OCI-LY1 (cell line): ENCODE measurements at regions not wholly inside any gene's neighbourhood (a gene's known extent, or its start where the extent isn't known, plus 50 kb on each side); places are given as distances from the start of the nearest gene placed in this dataset.

Source experiments
- EZH2 ChIP-seq: fragments of 200-600 bp; sonication (generic), shearing (Covaris generic); IDR thresholded peaks from 2 replicates; pipeline ENCODE4 v1.8.0; 2017; ENCODE audit warnings: borderline replicate concordance, mixed run types, mild to moderate bottlenecking, antibody characterized with exemption, low read length, moderate library complexity, mixed read lengths
- TF ChIP-seq, protein P1 (sequence below): fragments of 200-600 bp; sonication (generic), shearing (Covaris generic); IDR thresholded peaks from 2 replicates; pipeline ENCODE4 v1.5.1; 2017; ENCODE audit warnings: mild to moderate bottlenecking, antibody characterized with exemption, low read length, moderate library complexity, mixed read lengths

DNA sequence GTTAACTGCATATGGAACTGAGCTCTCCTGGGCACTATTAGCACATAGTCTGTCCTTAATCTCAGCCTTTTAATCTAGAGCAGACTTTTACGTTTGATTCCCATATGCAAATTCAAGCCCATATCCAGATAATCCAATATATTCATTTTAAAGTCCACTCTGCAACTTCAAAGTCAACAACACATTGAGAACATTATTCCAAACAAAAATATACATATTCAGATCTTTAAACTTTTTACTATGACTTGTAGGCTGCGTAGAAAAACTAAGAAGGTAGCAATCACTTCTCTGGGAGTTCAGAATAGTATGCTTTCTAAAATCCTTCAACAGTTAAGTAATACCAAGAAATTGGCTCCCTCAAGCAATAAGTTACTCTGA is 499.4 kb downstream of the SPATA31D1 start:
- TF ChIP-seq, protein P1, sequence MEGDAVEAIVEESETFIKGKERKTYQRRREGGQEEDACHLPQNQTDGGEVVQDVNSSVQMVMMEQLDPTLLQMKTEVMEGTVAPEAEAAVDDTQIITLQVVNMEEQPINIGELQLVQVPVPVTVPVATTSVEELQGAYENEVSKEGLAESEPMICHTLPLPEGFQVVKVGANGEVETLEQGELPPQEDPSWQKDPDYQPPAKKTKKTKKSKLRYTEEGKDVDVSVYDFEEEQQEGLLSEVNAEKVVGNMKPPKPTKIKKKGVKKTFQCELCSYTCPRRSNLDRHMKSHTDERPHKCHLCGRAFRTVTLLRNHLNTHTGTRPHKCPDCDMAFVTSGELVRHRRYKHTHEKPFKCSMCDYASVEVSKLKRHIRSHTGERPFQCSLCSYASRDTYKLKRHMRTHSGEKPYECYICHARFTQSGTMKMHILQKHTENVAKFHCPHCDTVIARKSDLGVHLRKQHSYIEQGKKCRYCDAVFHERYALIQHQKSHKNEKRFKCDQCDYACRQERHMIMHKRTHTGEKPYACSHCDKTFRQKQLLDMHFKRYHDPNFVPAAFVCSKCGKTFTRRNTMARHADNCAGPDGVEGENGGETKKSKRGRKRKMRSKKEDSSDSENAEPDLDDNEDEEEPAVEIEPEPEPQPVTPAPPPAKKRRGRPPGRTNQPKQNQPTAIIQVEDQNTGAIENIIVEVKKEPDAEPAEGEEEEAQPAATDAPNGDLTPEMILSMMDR: no peak
- TF ChIP-seq EZH2: no peak
